ELF-1 (cell line): ENCODE measurements at regions not wholly inside any gene's neighbourhood (a gene's known extent, or its start where the extent isn't known, plus 50 kb on each side); places are given as distances from the start of the nearest gene placed in this dataset.

Source experiments
- DNase-seq: peaks from one replicate; pipeline ENCODE4 v3.0.0-alpha.2; 2016; ENCODE audit warnings: low read depth, low spot score

GRCh38 chr1:82318921-82319320 lies 518.2 kb downstream of the ADGRL2 start:
- no peak for DNase-seq

GRCh38 chr1:82318265-82318664 lies 517.5 kb downstream of the ADGRL2 start:
- no peak for DNase-seq

GRCh38 chr1:82317671-82318070 lies 516.9 kb downstream of the ADGRL2 start:
- no peak for DNase-seq

GRCh38 chr1:82299656-82300055 lies 498.9 kb downstream of the ADGRL2 start:
- DNase-seq, result no peak

- DNase-seq, result no peak
Observed at GRCh38 chr1:82299056-82299455, 498.3 kb downstream of the ADGRL2 start.

GRCh38 chr1:82297139-82297896 lies 496.6 kb downstream of the ADGRL2 start:
- no peak for DNase-seq

- no peak for DNase-seq
Observed at GRCh38 chr1:82287556-82287955, 486.8 kb downstream of the ADGRL2 start.

- no peak for DNase-seq
Observed at GRCh38 chr1:82284213-82284612, 483.5 kb downstream of the ADGRL2 start.

- no peak for DNase-seq
Observed at GRCh38 chr1:82279241-82279640, 478.5 kb downstream of the ADGRL2 start.

- no peak for DNase-seq
Observed at GRCh38 chr1:82273816-82274215, 473.1 kb downstream of the ADGRL2 start.

GRCh38 chr1:82269431-82269830 lies 468.7 kb downstream of the ADGRL2 start:
- peak; percentile 50 for DNase-seq

- DNase-seq, result no peak
Observed at GRCh38 chr1:82268826-82269225, 468.1 kb downstream of the ADGRL2 start.

- no peak for DNase-seq
Observed at GRCh38 chr1:82266351-82266750, 465.6 kb downstream of the ADGRL2 start.

GRCh38 chr1:82265436-82265835 lies 464.7 kb downstream of the ADGRL2 start:
- DNase-seq, result no peak

GRCh38 chr1:82264802-82265201 lies 464.1 kb downstream of the ADGRL2 start:
- no peak for DNase-seq

- no peak for DNase-seq
Observed at GRCh38 chr1:82263396-82263795, 462.7 kb downstream of the ADGRL2 start.

- no peak for DNase-seq
Observed at GRCh38 chr1:82260666-82261065, 459.9 kb downstream of the ADGRL2 start.

GRCh38 chr1:82260051-82260450 lies 459.3 kb downstream of the ADGRL2 start:
- DNase-seq, result no peak

GRCh38 chr1:82258887-82259286 lies 458.2 kb downstream of the ADGRL2 start:
- DNase-seq, result no peak

GRCh38 chr1:82246050-82246449 lies 445.3 kb downstream of the ADGRL2 start:
- DNase-seq, result no peak

- DNase-seq, result no peak
Observed at GRCh38 chr1:82245345-82246014, 444.7 kb downstream of the ADGRL2 start.

- no peak for DNase-seq
Observed at GRCh38 chr1:82240571-82240970, 439.8 kb downstream of the ADGRL2 start.

- DNase-seq, result no peak
Observed at GRCh38 chr1:82230667-82231066, 429.9 kb downstream of the ADGRL2 start.
